ENCODE measurements at regions not wholly inside any gene's neighbourhood (a gene's known extent, or its start where the extent isn't known, plus 50 kb on each side); places are given as distances from the start of the nearest gene placed in this dataset.

DNA sequence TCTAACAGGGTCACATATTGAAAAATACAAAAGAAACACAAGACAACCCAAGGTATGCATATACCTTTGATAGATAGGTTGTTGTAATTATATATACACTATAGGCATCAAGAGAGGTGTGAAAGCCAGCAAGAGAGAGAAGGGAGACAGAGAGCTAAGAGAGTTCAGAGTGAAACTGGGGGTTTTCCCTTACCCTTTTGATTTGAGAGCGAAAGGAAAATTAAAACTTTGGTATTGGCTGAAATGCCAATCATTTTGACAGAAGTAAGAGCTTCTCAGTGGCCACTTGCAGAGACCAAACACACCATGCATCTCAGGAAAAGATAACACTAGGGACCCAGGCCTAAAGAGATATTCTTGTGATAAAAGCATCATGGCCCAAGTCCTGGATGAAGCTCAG, 183.6 kb downstream of the SHOX2 start:
- no peak for TF ChIP-seq CTCF (IDR thresholded peaks at IDR 0.05; ENCODE audit: low read length, missing control alignments)
- H3K4me3 ChIP-seq (replicated peaks; ENCODE audit: low read depth, low read length), result no peak overlapping the region

GRCh38 chr3:157921811-157922210, 184.4 kb downstream of the SHOX2 start:
- no peak overlapping the region for H3K4me3 ChIP-seq (replicated peaks; ENCODE audit: low read depth, low read length)
- DNase-seq (ENCODE audit: low read depth), result no peak
- no peak for TF ChIP-seq CTCF (IDR thresholded peaks at IDR 0.05; ENCODE audit: low read length, missing control alignments)

More for the DNA sequence above, 183.6 kb downstream of the SHOX2 start:
- DNase-seq (ENCODE audit: low read depth), result no peak

DNA sequence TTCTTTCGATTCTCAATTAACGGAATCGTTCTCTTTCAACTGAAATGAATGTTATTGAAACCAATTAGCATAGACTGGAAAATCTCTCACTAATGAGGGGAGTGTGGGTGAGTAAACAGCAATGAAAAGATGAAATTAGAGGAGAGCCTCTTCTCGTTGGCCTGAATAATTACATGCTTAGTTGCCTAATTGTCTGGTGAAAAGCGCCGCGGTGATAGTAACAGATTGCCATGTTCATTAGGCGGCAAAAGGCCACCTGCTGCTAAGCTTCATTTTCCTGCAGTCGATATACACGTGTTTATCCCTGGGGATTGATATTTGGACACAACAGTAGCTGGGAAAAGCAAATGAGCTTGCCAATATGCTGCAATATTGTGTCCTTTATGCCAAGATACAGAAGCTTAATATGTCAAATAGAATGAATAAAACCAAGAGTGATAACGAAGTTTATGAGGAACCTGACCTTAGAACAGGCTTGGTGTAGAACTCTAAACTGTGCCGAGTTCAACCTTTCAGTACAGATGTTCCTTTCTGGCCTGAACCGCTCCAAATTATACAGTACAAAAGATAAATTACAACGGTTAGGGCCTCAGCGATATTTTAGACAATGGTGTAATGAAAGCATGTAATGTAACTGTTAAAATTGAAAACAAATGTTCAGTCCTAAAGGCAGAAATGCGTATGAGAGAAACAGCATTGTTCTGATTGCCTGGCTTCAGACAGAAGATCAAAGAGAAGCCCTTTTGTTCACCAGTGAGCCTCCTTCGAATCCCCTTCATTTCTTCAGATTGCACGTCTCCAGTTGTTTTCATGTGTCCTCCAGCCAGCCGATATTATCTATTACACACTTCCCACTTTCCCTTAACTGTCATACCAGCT, 185.2 kb downstream of the SHOX2 start:
- H3K4me3 ChIP-seq (replicated peaks; ENCODE audit: low read depth, low read length), result no peak overlapping the region
- DNase-seq (ENCODE audit: low read depth), result no peak
- no peak for TF ChIP-seq CTCF (IDR thresholded peaks at IDR 0.05; ENCODE audit: low read length, missing control alignments)

DNA sequence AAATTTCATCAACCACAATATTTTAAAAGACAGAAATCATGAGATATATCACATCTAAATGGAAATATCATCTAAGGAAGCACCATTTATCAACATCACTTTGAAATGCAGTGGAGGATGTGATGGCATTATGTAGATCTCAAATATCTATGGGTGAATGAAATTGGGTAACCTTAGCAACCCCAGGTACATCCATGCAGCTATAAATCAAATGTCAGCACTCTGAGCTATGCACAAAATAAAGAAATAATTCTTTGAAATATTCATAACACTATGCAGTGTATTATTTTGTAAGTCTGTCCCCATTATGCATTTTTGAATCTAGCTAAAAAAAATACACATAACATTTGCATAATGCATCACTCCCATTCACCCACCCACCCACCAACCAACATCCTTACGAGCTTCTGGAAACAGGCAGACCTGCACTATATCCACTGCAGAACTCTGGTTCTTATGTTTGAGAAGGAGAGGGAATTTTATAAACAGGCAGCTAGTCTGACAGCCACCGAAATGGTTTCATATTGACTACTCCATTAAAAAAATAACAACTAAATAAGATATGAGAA, 186.8 kb downstream of the SHOX2 start:
- H3K4me3 ChIP-seq (replicated peaks; ENCODE audit: low read depth, low read length), result no peak overlapping the region
- TF ChIP-seq CTCF (IDR thresholded peaks at IDR 0.05; ENCODE audit: low read length, missing control alignments), result no peak
- no peak for DNase-seq (ENCODE audit: low read depth)

- DNase-seq (ENCODE audit: low read depth), result no peak
- no peak for TF ChIP-seq CTCF (IDR thresholded peaks at IDR 0.05; ENCODE audit: low read length, missing control alignments)
- no peak overlapping the region for H3K4me3 ChIP-seq (replicated peaks; ENCODE audit: low read depth, low read length)
Measured at GRCh38 chr3:157918402-157918801, 187.8 kb downstream of the SHOX2 start.

- TF ChIP-seq CTCF (IDR thresholded peaks at IDR 0.05; ENCODE audit: low read length, missing control alignments), result no peak
- no peak for DNase-seq (ENCODE audit: low read depth)
- no peak overlapping the region for H3K4me3 ChIP-seq (replicated peaks; ENCODE audit: low read depth, low read length)
Measured at GRCh38 chr3:157916672-157917071, 189.5 kb downstream of the SHOX2 start.
